Panc1 (cell line): ENCODE measurements at regions not wholly inside any gene's neighbourhood (a gene's known extent, or its start where the extent isn't known, plus 50 kb on each side); places are given as distances from the start of the nearest gene placed in this dataset.

Source experiments
- ATAC-seq: fragments of 200-7000 bp; cut with Tn5 transposase; 2 replicates; pipeline ENCODE4 v1.9.1; 2020; ENCODE audit warnings: mild to moderate bottlenecking, moderate library complexity
- BruUV-seq: library from RNA; stranded (reverse); fragments of 400-500 nt; replicated peaks from 2 replicates; lab custom pipeline; 2021; lab: Mats Ljungman, UMichigan
- CTCF ChIA-PET: fragments of 300-600 bp; sonication (Branson Sonifier 250); formaldehyde crosslinking; loops from one replicate; lab custom pipeline; 2022; ENCODE audit warnings: antibody characterized with exemption; lab: Charles Lee
- POLR2A ChIA-PET: fragments of 300-600 bp; sonication (Branson Sonifier 250); formaldehyde crosslinking; loops from one replicate; lab custom pipeline; 2022; ENCODE audit warnings: antibody characterized with exemption; lab: Charles Lee
- DNase-seq: peaks from one replicate; pipeline ENCODE4 v3.0.0-alpha.2; 2010; ENCODE audit warnings: low read depth, low spot score
- H3K27ac ChIP-seq: 2 replicates; pipeline ENCODE4 v1.5.1; 2011; ENCODE audit warnings: mild to moderate bottlenecking, low read length, inconsistent platforms
- H3K27me3 ChIP-seq: fragments of 200-500 bp; sonication (Bioruptor generic); 2 replicates; pipeline ENCODE4 v1.6.0; 2014; ENCODE audit warnings: low read length, inconsistent platforms; ENCODE audit not compliant: control insufficient read depth, insufficient read depth
- H3K36me3 ChIP-seq: fragments of 200-500 bp; sonication (Bioruptor generic); 2 replicates; pipeline ENCODE4 v1.5.1; 2014; ENCODE audit warnings: inconsistent platforms, mild to moderate bottlenecking, low read length, moderate library complexity; ENCODE audit not compliant: control insufficient read depth, insufficient read depth
- H3K4me1 ChIP-seq: 2 replicates; pipeline ENCODE4 v1.5.1; 2011; ENCODE audit warnings: inconsistent platforms, mild to moderate bottlenecking, low read length, moderate library complexity; ENCODE audit not compliant: control insufficient read depth, insufficient read depth
- H3K4me3 ChIP-seq, 2 experiments: 2 replicates each; pipeline ENCODE4 v1.5.1; 2011 to 2012; ENCODE audit warnings: low read depth in 2 of 2, low read length in 2 of 2, mild to moderate bottlenecking in 2 of 2, inconsistent platforms in 1 of 2, moderate library complexity in 1 of 2
- H3K9me3 ChIP-seq: fragments of 200-500 bp; sonication (Bioruptor generic); 2 replicates; pipeline ENCODE4 v1.5.1; 2014; ENCODE audit warnings: low read depth, mild to moderate bottlenecking, inconsistent platforms, low read length, moderate library complexity; ENCODE audit not compliant: control insufficient read depth, insufficient read depth
- CTCF ChIP-seq: fragments of 450-650 bp; IDR thresholded peaks from 2 replicates; pipeline ENCODE4 v1.5.1; 2017; ENCODE audit warnings: mild to moderate bottlenecking
- POLR2AphosphoS5 ChIP-seq: IDR thresholded peaks from 2 replicates; pipeline ENCODE4 v1.6.1; 2012; ENCODE audit warnings: mild to moderate bottlenecking, low read depth, low read length, moderate library complexity
- REST ChIP-seq, 2 experiments: IDR thresholded peaks; 2 replicates each; pipeline ENCODE4 v1.6.1; 2011 to 2012; ENCODE audit warnings: low read depth in 2 of 2, control low read depth in 1 of 2, low read length in 1 of 2, mild to moderate bottlenecking in 1 of 2, moderate library complexity in 1 of 2; ENCODE audit not compliant: insufficient read depth in 1 of 2
- SIN3A ChIP-seq: IDR thresholded peaks from 2 replicates; pipeline ENCODE4 v1.6.1; 2012; ENCODE audit warnings: low read depth, mild to moderate bottlenecking, low read length, moderate library complexity, borderline replicate concordance; ENCODE audit not compliant: insufficient read depth
- TCF7L2 ChIP-seq: IDR thresholded peaks from 2 replicates; pipeline ENCODE4 v1.6.1; 2011; ENCODE audit warnings: mild to moderate bottlenecking, low read depth, low read length, inconsistent platforms
- in situ Hi-C: cut with HindIII; loops from 2 replicates; pipeline ENCODE4 v1.10.0; 2016; ENCODE audit warnings: low sequenced_read_pairs, low pct_unique_long_range_greater_than_20kb
- intact Hi-C: fragments of 100-400 bp; cut with micrococcal nuclease; formaldehyde crosslinking; loops from one replicate; pipeline ENCODE4 v1.10.0; 2022; ENCODE audit not compliant: unreplicated experiment

- intact Hi-C loops, result no loop called here
- H3K4me3 ChIP-seq, result no peak overlapping the region
- H3K9me3 ChIP-seq, result no peaks in the 10 kb centered on the region
- in situ Hi-C loops, result no loop called here
- H3K27me3 ChIP-seq, result peaks cover 4% of the 10 kb centered on the region; the same call in 1 of the 2 replicates
- ChIA-PET POLR2A (no interaction called here), CTCF (no interaction called here)
- DNase-seq (no peak), ATAC-seq (no peak)
- H3K4me1 ChIP-seq, result no peaks in the 10 kb centered on the region
- no TSS peak for BruUV-seq
- TF ChIP-seq REST (IDR thresholded peaks at IDR 0.05; ENCODE audit: insufficient read depth in 1 of 2, low read depth in 2 of 2, low read length in 1 of 2) (no peak), POLR2AphosphoS5 (no peak), TCF7L2 (no peak), CTCF (no peak), SIN3A (no peak)
- H3K27ac ChIP-seq, result no peak overlapping the region
- H3K36me3 ChIP-seq, result no peaks in the 10 kb centered on the region
Observed at GRCh38 chr2:54396107-54396506, 60.0 kb upstream of the SPTBN1 start.

- no peaks in the 10 kb centered on the region for H3K36me3 ChIP-seq
- TF ChIP-seq REST (IDR thresholded peaks at IDR 0.05; ENCODE audit: insufficient read depth in 1 of 2, low read depth in 2 of 2, low read length in 1 of 2), result no peak
- no peak for TF ChIP-seq TCF7L2
- TF ChIP-seq SIN3A, result no peak
- TF ChIP-seq POLR2AphosphoS5, result no peak
- no peak for TF ChIP-seq CTCF
- ChIA-PET POLR2A (no interaction called here), CTCF (no interaction called here)
- no peaks in the 10 kb centered on the region for H3K9me3 ChIP-seq
- intact Hi-C loops, result no loop called here
- DNase-seq (no peak), ATAC-seq (no peak)
- H3K27me3 ChIP-seq, result peaks cover 8% of the 10 kb centered on the region; the same call in 1 of the 2 replicates
- no TSS peak for BruUV-seq
- no peak overlapping the region for H3K27ac ChIP-seq
- H3K4me1 ChIP-seq, result no peaks in the 10 kb centered on the region
- in situ Hi-C loops, result no loop called here
- H3K4me3 ChIP-seq, result no peak overlapping the region
Observed at GRCh38 chr2:54396798-54397197, 59.3 kb upstream of the SPTBN1 start.
